ENCODE measurements at regions not wholly inside any gene's neighbourhood (a gene's known extent, or its start where the extent isn't known, plus 50 kb on each side); places are given as distances from the start of the nearest gene placed in this dataset.

- TF ChIP-seq CTCF (IDR thresholded peaks at IDR 0.05) (no peak), EP300 (IDR thresholded peaks at IDR 0.05) (no peak)
Observed at GRCh38 chr7:81506609-81507008, 263.2 kb downstream of the HGF start.

Data from ovary (tissue), 3 donors.